ENCODE measurements at regions not wholly inside any gene's neighbourhood (a gene's known extent, or its start where the extent isn't known, plus 50 kb on each side); places are given as distances from the start of the nearest gene placed in this dataset.

- Histone ChIP-seq H3K27me3 (ENCODE audit: insufficient read depth in 3 of 3, low read length in 2 of 3) (no peaks in the 10 kb centered on the region), H3K4me1 (no peaks in the 10 kb centered on the region), H3K4me3 (no peak overlapping the region), H3K27ac (no peak overlapping the region), H3K9me3 (no peaks in the 10 kb centered on the region), H3K36me3 (ENCODE audit: insufficient read depth in 1 of 2, low read depth in 1 of 2) (no peaks in the 10 kb centered on the region)
- ATAC-seq = no peak
- intact Hi-C loops (cut with DNase I) = no loop called here
- WGBS, 3 donors = 85 to 90% (median 85%) methylated on average over 5 of the region's 5 CpGs
- TF ChIP-seq, protein P1, sequence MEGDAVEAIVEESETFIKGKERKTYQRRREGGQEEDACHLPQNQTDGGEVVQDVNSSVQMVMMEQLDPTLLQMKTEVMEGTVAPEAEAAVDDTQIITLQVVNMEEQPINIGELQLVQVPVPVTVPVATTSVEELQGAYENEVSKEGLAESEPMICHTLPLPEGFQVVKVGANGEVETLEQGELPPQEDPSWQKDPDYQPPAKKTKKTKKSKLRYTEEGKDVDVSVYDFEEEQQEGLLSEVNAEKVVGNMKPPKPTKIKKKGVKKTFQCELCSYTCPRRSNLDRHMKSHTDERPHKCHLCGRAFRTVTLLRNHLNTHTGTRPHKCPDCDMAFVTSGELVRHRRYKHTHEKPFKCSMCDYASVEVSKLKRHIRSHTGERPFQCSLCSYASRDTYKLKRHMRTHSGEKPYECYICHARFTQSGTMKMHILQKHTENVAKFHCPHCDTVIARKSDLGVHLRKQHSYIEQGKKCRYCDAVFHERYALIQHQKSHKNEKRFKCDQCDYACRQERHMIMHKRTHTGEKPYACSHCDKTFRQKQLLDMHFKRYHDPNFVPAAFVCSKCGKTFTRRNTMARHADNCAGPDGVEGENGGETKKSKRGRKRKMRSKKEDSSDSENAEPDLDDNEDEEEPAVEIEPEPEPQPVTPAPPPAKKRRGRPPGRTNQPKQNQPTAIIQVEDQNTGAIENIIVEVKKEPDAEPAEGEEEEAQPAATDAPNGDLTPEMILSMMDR (IDR thresholded peaks at IDR 0.05) = no peak
- DNase-seq = no peak
These were observed 152.5 kb upstream of the NAV2 start for GRCh38 chr11:19560156-19560555.

DNA sequence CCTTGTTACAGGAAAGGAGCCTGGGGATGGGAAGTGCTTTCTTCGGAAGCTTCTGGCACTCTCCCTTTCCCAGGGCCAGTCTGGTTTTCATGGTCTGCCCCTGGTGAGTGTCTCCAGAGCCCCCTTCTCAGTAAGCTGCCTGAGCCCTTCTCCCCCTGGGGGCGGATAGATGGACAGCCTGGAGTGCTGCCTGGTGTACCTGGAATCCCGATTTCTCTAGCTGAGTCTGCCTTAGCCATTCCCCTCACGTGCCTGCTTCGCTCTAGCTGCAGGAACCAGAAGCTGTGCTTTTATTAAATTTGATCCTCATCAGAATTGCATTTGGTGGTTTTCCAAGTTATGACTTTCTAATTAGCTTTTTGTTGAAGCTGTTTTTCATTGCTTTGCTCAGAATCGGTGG is 152.9 kb upstream of the NAV2 start:
- no peaks in the 10 kb centered on the region for H3K9me3 ChIP-seq
- intact Hi-C loops (cut with DNase I) = loop anchor here in 1 of 2 donors (2.0 kb wide), 1 partner anchor 343 kb away; no protein-coding TSS in a partner anchor
- H3K36me3 ChIP-seq (ENCODE audit: insufficient read depth in 1 of 2, low read depth in 1 of 2) = no peaks in the 10 kb centered on the region
- no peaks in the 10 kb centered on the region for H3K27me3 ChIP-seq (ENCODE audit: insufficient read depth in 3 of 3, low read length in 2 of 3)
- DNase-seq (no peak), ATAC-seq (no peak)
- no peak overlapping the region for H3K4me3 ChIP-seq
- TF ChIP-seq, protein P1 (IDR thresholded peaks at IDR 0.05) = no peak
- no peaks in the 10 kb centered on the region for H3K4me1 ChIP-seq
- H3K27ac ChIP-seq = no peak overlapping the region
- 75 to 88% (median 84%) methylated on average over 6 of the region's 6 CpGs for WGBS, 3 donors

DNA sequence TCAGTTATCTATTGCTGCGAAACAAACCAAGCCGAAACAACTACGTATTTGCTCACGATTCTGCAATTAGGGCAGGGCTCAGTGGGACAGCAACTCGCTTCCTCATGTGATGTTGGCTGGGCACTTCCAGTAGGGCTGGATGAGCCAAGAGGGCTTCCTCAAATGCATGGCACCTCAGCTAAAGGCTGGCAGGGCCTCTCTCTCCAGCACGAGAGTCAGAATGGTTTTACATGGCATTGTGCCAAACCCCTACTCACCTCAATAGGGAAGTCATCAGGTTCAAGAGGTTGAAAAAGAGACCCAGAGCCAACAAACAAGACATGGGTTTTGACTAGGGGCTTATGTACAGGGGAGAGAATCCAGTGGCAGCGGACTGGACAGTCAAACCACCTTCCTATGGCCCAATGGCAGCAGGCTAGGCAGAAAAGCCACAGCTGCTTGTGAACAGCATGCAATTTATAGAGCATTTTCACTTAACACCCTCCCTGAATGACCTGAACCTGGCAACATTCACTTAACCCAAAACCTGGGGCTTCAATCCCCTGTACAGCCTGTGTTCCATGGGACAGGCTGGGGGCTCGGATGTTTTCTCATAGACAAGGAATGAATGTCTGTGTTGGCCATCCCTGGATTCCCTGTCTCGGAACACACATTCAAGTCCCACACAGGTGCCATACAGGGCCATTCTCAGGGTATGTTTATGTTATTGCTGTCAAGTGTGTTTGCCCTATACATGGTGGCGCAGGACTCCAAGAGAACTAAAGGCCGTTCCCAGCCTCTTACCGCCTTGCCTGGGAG is 154.2 kb upstream of the NAV2 start:
- Histone ChIP-seq H3K9me3 (no peaks in the 10 kb centered on the region), H3K4me3 (no peak overlapping the region), H3K36me3 (ENCODE audit: insufficient read depth in 1 of 2, low read depth in 1 of 2) (no peaks in the 10 kb centered on the region), H3K4me1 (no peaks in the 10 kb centered on the region), H3K27me3 (ENCODE audit: insufficient read depth in 3 of 3, low read length in 2 of 3) (no peaks in the 10 kb centered on the region), H3K27ac (no peak overlapping the region)
- DNase-seq (no peak), ATAC-seq (no peak)
- intact Hi-C loops (cut with DNase I) = loop anchor here in 1 of 2 donors (2.0 kb wide), 1 partner anchor 344 kb away; no protein-coding TSS in a partner anchor
- 88 to 92% (median 89%) methylated on average over 12 of the region's 12 CpGs for WGBS, 3 donors
- TF ChIP-seq, protein P1 (IDR thresholded peaks at IDR 0.05) = no peak

- 3 to 6% (median 4%) methylated on average over 7 of the region's 7 CpGs for WGBS, 3 donors
- ATAC-seq (peak; percentile 72 to 87 (median 80)), DNase-seq (peak; percentile 86 to 90)
- TF ChIP-seq, protein P1 (IDR thresholded peaks at IDR 0.05) = peak; percentile 88
- H3K27me3 ChIP-seq (ENCODE audit: insufficient read depth in 3 of 3, low read length in 2 of 3) = no peaks in the 10 kb centered on the region
- H3K36me3 ChIP-seq (ENCODE audit: insufficient read depth in 1 of 2, low read depth in 1 of 2) = no peaks in the 10 kb centered on the region
- intact Hi-C loops (cut with DNase I) = loop anchor here in 1 of 2 donors (2.0 kb wide), 1 partner anchor 345 kb away; no protein-coding TSS in a partner anchor
- H3K4me3 ChIP-seq = no peak overlapping the region
- no peaks in the 10 kb centered on the region for H3K4me1 ChIP-seq
- no peak overlapping the region for H3K27ac ChIP-seq
- no peaks in the 10 kb centered on the region for H3K9me3 ChIP-seq
These were observed 154.9 kb upstream of the NAV2 start for GRCh38 chr11:19557720-19558140.
